Hepatocyte (in vitro differentiated cells): ENCODE measurements at regions not wholly inside any gene's neighbourhood (a gene's known extent, or its start where the extent isn't known, plus 50 kb on each side); places are given as distances from the start of the nearest gene placed in this dataset.

Source experiments
- DNase-seq: peaks from one replicate; pipeline ENCODE4 v3.0.0-alpha.2; 2016; ENCODE audit warnings: low spot score
- H2AFZ ChIP-seq: fragments of 200-600 bp; sonication (generic); 2 replicates; pipeline ENCODE4 v1.6.0; 2016; ENCODE audit warnings: antibody characterized with exemption, mild to moderate bottlenecking
- H3K27ac ChIP-seq: fragments of 200-600 bp; sonication (generic); 2 replicates; pipeline ENCODE4 v1.5.1; 2016; ENCODE audit warnings: mild to moderate bottlenecking
- H3K27me3 ChIP-seq: fragments of 200-600 bp; sonication (generic); 2 replicates; pipeline ENCODE4 v1.6.1; 2016
- H3K36me3 ChIP-seq: fragments of 200-600 bp; sonication (generic); replicated peaks from 2 replicates; pipeline ENCODE4 v1.5.1; 2016; ENCODE audit warnings: low read depth; ENCODE audit not compliant: insufficient read depth
- H3K4me1 ChIP-seq: fragments of 200-600 bp; sonication (generic); 2 replicates; pipeline ENCODE4 v1.5.1; 2016; ENCODE audit warnings: mild to moderate bottlenecking, moderate library complexity; ENCODE audit not compliant: insufficient read depth
- H3K4me2 ChIP-seq: fragments of 200-600 bp; sonication (generic); 2 replicates; pipeline ENCODE4 v1.6.0; 2016
- H3K4me3 ChIP-seq: fragments of 200-600 bp; sonication (generic); 2 replicates; pipeline ENCODE4 v1.5.1; 2016; ENCODE audit warnings: mild to moderate bottlenecking
- H3K79me2 ChIP-seq: fragments of 200-600 bp; sonication (generic); 2 replicates; pipeline ENCODE4 v1.6.0; 2017; ENCODE audit warnings: mild to moderate bottlenecking
- H3K9me2 ChIP-seq: fragments of 200-600 bp; sonication (generic); replicated peaks from 2 replicates; pipeline ENCODE4 v1.6.0; 2017; ENCODE audit warnings: mild to moderate bottlenecking; ENCODE audit not compliant: insufficient read depth
- H3K9me3 ChIP-seq: fragments of 200-600 bp; sonication (generic); 2 replicates; pipeline ENCODE4 v1.5.1; 2016; ENCODE audit warnings: low read depth, mild to moderate bottlenecking
- H4K20me1 ChIP-seq: fragments of 200-600 bp; sonication (generic); 2 replicates; pipeline ENCODE4 v1.6.0; 2016; ENCODE audit warnings: mild to moderate bottlenecking; ENCODE audit not compliant: insufficient read depth, poor library complexity, severe bottlenecking
- EZH2 ChIP-seq: fragments of 200-600 bp; sonication (generic); IDR thresholded peaks from 2 replicates; pipeline ENCODE4 v1.6.1; 2016; ENCODE audit warnings: antibody characterized with exemption, mild to moderate bottlenecking, borderline replicate concordance
- EZH2phosphoT487 ChIP-seq: fragments of 200-600 bp; sonication (generic); IDR thresholded peaks from one replicate; pipeline ENCODE4 v1.6.1; 2018; ENCODE audit warnings: antibody characterized with exemption, mild to moderate bottlenecking, low read depth, moderate library complexity; ENCODE audit not compliant: unreplicated experiment, severe bottlenecking
- WGBS: methylation state at CpG from one replicate; pipeline ENCODE4 v1.1.6; 2016; ENCODE audit warnings: low lambda C conversion rate; ENCODE audit errors: missing lambda C conversion rate; 5-methylcytosine and 5-hydroxymethylcytosine counted together
- TF ChIP-seq, protein P1 (sequence below): fragments of 200-600 bp; sonication (generic); IDR thresholded peaks from 2 replicates; pipeline ENCODE4 v1.5.1; 2016; ENCODE audit warnings: antibody characterized with exemption, mild to moderate bottlenecking; ENCODE audit not compliant: poor library complexity

DNA sequence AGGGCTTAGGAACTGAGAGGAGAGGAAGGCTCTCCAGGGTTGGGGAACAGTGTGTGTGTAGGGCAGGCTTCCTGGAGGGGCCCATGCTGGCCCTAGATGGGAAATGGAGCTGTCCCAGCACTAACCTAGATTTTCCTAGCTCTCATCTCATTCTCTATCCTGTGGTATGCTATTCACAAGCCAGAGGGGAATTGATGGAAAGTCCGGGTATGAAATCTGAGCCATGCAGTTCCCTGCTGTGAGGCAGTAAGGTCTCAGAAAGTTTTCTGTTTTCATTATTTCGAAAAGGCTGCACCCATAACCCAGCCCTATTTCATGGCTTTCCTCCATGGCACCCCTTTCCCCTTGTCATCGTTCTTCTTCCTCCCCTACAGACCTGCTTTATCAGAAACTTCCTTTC, 220.3 kb downstream of the RPS24 start:
- no peaks in the 10 kb centered on the region for H4K20me1 ChIP-seq
- no peak overlapping the region for H3K4me3 ChIP-seq
- no peaks in the 10 kb centered on the region for H3K9me3 ChIP-seq
- no peak for DNase-seq
- no peaks in the 10 kb centered on the region for H3K36me3 ChIP-seq
- no peaks in the 10 kb centered on the region for H3K27me3 ChIP-seq
- H3K9me2 ChIP-seq, result no peaks in the 10 kb centered on the region
- WGBS, result 85% methylated on average over 3 of the region's 3 CpGs
- H3K27ac ChIP-seq, result no peak overlapping the region
- no peaks in the 10 kb centered on the region for H3K79me2 ChIP-seq
- no peak for TF ChIP-seq EZH2
- TF ChIP-seq, protein P1, sequence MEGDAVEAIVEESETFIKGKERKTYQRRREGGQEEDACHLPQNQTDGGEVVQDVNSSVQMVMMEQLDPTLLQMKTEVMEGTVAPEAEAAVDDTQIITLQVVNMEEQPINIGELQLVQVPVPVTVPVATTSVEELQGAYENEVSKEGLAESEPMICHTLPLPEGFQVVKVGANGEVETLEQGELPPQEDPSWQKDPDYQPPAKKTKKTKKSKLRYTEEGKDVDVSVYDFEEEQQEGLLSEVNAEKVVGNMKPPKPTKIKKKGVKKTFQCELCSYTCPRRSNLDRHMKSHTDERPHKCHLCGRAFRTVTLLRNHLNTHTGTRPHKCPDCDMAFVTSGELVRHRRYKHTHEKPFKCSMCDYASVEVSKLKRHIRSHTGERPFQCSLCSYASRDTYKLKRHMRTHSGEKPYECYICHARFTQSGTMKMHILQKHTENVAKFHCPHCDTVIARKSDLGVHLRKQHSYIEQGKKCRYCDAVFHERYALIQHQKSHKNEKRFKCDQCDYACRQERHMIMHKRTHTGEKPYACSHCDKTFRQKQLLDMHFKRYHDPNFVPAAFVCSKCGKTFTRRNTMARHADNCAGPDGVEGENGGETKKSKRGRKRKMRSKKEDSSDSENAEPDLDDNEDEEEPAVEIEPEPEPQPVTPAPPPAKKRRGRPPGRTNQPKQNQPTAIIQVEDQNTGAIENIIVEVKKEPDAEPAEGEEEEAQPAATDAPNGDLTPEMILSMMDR, result no peak
- no peak for TF ChIP-seq EZH2phosphoT487
- peaks cover 8% of the 10 kb centered on the region for H3K4me1 ChIP-seq
- H2AFZ ChIP-seq, result no peak overlapping the region
- no peak overlapping the region for H3K4me2 ChIP-seq

DNA sequence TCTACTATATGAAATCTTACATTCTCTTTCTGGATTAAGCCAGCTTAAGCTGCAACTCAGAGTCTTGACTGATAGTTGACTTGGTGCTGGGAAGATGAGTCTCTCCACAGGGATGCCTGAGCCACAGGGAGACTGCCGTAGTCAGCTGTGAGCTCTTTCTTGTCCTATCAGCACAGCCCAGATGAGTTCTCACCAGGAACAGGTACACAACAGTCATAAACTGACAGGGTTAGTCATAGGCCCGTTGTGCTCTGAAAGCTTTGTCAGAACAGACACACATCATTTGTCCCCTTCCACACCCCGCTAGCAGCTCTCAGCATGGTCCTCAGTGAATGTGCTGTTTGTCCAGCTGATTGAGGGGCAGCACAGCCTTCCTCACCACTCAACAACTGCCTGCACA, 221.6 kb downstream of the RPS24 start:
- no peak overlapping the region for H2AFZ ChIP-seq
- 60% methylated on average over 3 of the region's 3 CpGs for WGBS
- no peaks in the 10 kb centered on the region for H3K79me2 ChIP-seq
- H3K9me2 ChIP-seq, result no peaks in the 10 kb centered on the region
- peak overlapping the region; percentile 63 for H3K27ac ChIP-seq
- TF ChIP-seq EZH2phosphoT487 (no peak), EZH2 (no peak)
- TF ChIP-seq, protein P1, result no peak
- H3K36me3 ChIP-seq, result no peaks in the 10 kb centered on the region
- DNase-seq, result no peak
- H3K4me1 ChIP-seq, result peaks cover 9% of the 10 kb centered on the region
- H4K20me1 ChIP-seq, result no peaks in the 10 kb centered on the region
- H3K9me3 ChIP-seq, result no peaks in the 10 kb centered on the region
- no peaks in the 10 kb centered on the region for H3K27me3 ChIP-seq
- no peak overlapping the region for H3K4me2 ChIP-seq
- H3K4me3 ChIP-seq, result no peak overlapping the region

DNA sequence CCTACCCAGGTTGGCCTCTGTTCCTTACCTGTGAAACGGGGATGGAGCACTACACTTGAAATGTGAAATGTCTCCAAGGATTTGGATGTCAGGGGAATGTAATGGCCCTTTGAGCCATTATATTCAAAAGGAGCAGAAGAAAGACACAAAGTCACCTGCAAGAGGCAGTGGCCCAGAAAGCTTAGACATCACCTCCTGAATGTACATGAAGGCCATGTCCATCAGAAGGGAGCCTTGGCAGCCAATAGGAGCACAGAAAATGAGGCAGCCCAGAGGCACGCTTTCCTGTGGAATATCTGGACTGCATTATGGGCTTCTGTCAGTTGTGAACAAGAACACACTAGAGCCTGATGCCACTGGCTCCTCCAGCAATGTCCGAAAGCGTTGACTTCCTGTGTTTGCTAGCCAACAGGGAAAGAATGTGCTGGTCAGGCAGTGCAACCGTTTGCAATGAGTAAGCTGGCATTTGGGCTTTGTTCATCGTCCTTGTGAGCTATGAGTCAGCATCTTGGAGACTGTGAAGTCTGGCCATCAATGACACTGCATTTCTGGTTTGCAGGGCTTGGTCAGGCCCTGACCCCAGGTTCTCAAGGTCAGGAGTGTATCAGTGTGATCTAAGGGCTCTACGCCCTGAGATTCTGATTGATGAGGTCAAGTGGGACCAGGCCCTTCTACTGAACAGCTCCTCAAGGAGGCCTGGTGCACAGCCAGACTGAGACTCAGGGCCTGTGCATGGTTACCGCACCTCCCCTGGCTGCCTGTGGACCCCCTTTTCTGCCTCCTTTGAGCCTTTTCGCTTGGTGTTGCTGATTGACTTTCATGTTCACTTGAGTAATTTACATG, 222.4 kb downstream of the RPS24 start:
- Histone ChIP-seq H3K4me3 (no peak overlapping the region), H4K20me1 (no peaks in the 10 kb centered on the region), H3K27ac (peak overlapping the region; percentile 63), H3K27me3 (no peaks in the 10 kb centered on the region), H3K9me3 (no peaks in the 10 kb centered on the region), H3K4me1 (peaks cover 17% of the 10 kb centered on the region), H3K9me2 (no peaks in the 10 kb centered on the region), H3K36me3 (no peaks in the 10 kb centered on the region), H3K79me2 (no peaks in the 10 kb centered on the region), H3K4me2 (no peak overlapping the region), H2AFZ (no peak overlapping the region)
- 56% methylated on average over 9 of the region's 9 CpGs for WGBS
- DNase-seq, result peak; percentile 78
- TF ChIP-seq, protein P1, result no peak
- no peak for TF ChIP-seq EZH2
- TF ChIP-seq EZH2phosphoT487, result no peak
